SJCRH30 (cell line): ENCODE measurements at regions not wholly inside any gene's neighbourhood (a gene's known extent, or its start where the extent isn't known, plus 50 kb on each side); places are given as distances from the start of the nearest gene placed in this dataset.
A peak's percentile ranks its signal among the peaks of the same experiment; 100 is the strongest.
"Not testable (repeated sequence)": the region's sequence is repeated elsewhere in the genome, so short reads cannot be mapped to it uniquely, and the experiment has no call there.

Experiments used
- DNase-seq, 2 experiments: peaks; one replicate each; pipeline ENCODE4 v3.0.0-alpha.2; 2015 to 2020
- H3K27ac ChIP-seq: fragments of 250-450 bp; sonication (Bioruptor Pico); 2 replicates; pipeline ENCODE4 v1.5.1; 2020; ENCODE audit warnings: mild to moderate bottlenecking, moderate library complexity
- H3K27me3 ChIP-seq: fragments of 250-450 bp; sonication (Bioruptor Pico); 2 replicates; pipeline ENCODE4 v1.5.1; 2020; ENCODE audit warnings: mild to moderate bottlenecking, moderate library complexity
- H3K36me3 ChIP-seq: fragments of 250-450 bp; sonication (Bioruptor Pico); 2 replicates; pipeline ENCODE4 v1.5.1; 2020; ENCODE audit warnings: mild to moderate bottlenecking, moderate library complexity
- H3K4me1 ChIP-seq: fragments of 250-450 bp; sonication (Bioruptor Pico); 2 replicates; pipeline ENCODE4 v1.5.1; 2020; ENCODE audit warnings: mild to moderate bottlenecking, moderate library complexity
- H3K4me3 ChIP-seq: fragments of 250-450 bp; sonication (Bioruptor Pico); 2 replicates; pipeline ENCODE4 v1.5.1; 2020; ENCODE audit warnings: mild to moderate bottlenecking, moderate library complexity
- H3K9me3 ChIP-seq: fragments of 250-450 bp; sonication (Bioruptor Pico); replicated peaks from 2 replicates; pipeline ENCODE4 v1.5.1; 2020; ENCODE audit warnings: mild to moderate bottlenecking, moderate library complexity

DNA sequence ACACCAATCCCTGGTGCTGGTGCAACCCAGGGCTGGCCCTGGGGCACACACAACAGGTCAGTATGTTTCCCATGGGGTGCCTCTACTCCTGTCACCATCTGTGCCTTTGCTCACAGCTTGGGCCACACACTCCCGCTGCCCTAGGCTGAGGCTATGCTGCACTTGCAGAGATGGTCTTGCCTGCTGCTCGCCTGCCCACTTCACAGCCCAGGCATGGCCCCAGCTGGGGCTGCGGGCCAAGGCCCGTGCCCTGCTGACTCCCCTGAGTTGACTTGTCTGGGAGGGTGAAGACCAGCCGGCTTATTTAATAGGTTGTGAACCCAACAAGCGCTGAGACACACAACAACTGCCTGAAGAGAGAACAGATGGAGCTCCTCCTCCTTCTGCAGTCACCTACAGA, 184.1 kb downstream of the ZNF33B start:
- Histone ChIP-seq H3K27ac (no peak overlapping the region), H3K4me3 (no peak overlapping the region), H3K4me1 (no peaks in the 10 kb centered on the region), H3K27me3 (no peaks in the 10 kb centered on the region), H3K36me3 (no peaks in the 10 kb centered on the region), H3K9me3 (no peaks in the 10 kb centered on the region)
- no peak for DNase-seq

DNA sequence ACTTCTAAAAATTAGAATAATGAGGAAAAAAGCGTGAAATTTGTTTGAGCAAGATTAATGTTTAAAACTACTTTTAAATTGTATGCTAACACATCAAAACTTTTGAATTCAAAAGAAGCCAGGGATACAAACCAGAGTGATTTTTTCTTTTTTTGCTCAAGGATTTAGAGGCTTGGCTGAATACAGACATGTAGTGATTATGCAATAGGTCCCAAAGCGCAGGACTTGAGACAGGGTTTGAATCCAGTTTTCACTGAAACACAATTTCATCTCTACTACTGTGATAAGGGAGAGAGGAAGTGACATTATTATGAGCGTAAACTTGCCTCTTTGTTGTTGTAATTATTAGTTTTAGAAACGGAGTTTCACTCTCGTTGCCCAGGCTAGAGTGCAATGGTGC, 207.3 kb downstream of the ZNF33B start:
- Histone ChIP-seq H3K27me3 (no peaks in the 10 kb centered on the region), H3K4me3 (no peak overlapping the region), H3K9me3 (no peaks in the 10 kb centered on the region), H3K27ac (no peak overlapping the region), H3K4me1 (no peaks in the 10 kb centered on the region), H3K36me3 (no peaks in the 10 kb centered on the region)
- no peak for DNase-seq

GRCh38 chr10:42428534-42428933, 209.8 kb downstream of the ZNF33B start:
- Histone ChIP-seq H3K9me3 (no peaks in the 10 kb centered on the region), H3K4me3 (no peak overlapping the region), H3K27ac (no peak overlapping the region), H3K27me3 (no peaks in the 10 kb centered on the region), H3K36me3 (no peaks in the 10 kb centered on the region), H3K4me1 (peaks cover 3% of the 10 kb centered on the region; the same call in 1 of the 2 replicates)
- DNase-seq: peak in 1 of 2 experiments; percentile 18

DNA sequence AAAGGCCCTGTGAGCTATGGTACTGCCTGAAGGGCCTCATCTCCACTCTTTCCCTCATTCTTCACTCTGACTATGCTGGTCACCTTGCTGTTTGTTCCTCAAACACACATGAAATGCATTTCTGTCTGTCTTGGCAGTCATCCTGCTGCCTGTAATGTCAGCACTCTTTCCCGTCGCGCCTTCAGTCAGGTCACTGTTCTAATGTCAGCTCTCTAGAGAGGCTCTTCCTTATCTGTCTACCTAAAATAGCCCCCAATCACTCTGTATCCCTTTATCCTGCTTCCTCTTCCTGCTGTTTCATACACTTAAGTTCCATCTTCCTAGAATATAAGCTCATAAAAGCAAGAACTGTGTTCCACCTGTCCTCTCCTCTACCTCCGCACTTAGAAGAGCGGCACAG, 215.5 kb downstream of the ZNF33B start:
- Histone ChIP-seq H3K4me3 (no peak overlapping the region), H3K4me1 (peaks cover 3% of the 10 kb centered on the region; the same call in 1 of the 2 replicates), H3K36me3 (no peaks in the 10 kb centered on the region), H3K9me3 (no peaks in the 10 kb centered on the region), H3K27me3 (no peaks in the 10 kb centered on the region), H3K27ac (no peak overlapping the region)
- DNase-seq: no peak

GRCh38 chr10:42421812-42422211, 216.6 kb downstream of the ZNF33B start:
- no peak for DNase-seq
- no peak overlapping the region for H3K27ac ChIP-seq
- H3K4me1 ChIP-seq: peaks cover 3% of the 10 kb centered on the region; the same call in 1 of the 2 replicates
- no peak overlapping the region for H3K4me3 ChIP-seq
- no peaks in the 10 kb centered on the region for H3K27me3 ChIP-seq
- H3K36me3 ChIP-seq: no peaks in the 10 kb centered on the region
- no peaks in the 10 kb centered on the region for H3K9me3 ChIP-seq

DNA sequence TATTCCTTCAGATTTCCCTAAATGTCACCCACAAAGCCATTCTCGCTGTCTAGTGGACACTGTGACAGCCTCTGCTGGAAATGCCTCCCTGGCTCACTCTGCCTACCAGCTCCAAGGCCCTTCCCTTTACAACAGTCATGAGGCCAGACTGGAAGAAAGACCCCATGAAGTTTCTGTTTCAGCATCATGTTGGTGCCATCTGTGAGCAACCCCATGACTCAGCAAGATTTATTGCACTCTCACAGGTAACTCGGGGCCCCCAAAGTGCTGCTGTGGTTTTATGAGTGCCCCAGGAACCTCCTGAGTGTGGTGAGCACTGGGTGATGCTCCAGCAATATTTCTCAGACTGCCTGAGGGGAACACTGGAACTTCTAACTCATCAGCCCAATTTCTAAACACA, 218.6 kb downstream of the ZNF33B start:
- H3K27me3 ChIP-seq: no peaks in the 10 kb centered on the region
- no peak for DNase-seq
- H3K4me1 ChIP-seq: peaks cover 3% of the 10 kb centered on the region; the same call in 1 of the 2 replicates
- H3K27ac ChIP-seq: no peak overlapping the region
- H3K4me3 ChIP-seq: no peak overlapping the region
- no peaks in the 10 kb centered on the region for H3K9me3 ChIP-seq
- H3K36me3 ChIP-seq: no peaks in the 10 kb centered on the region

- no peak for DNase-seq
- H3K27me3 ChIP-seq: no peaks in the 10 kb centered on the region
- no peaks in the 10 kb centered on the region for H3K4me1 ChIP-seq
- H3K27ac ChIP-seq: no peak overlapping the region
- H3K9me3 ChIP-seq: no peaks in the 10 kb centered on the region
- no peaks in the 10 kb centered on the region for H3K36me3 ChIP-seq
- no peak overlapping the region for H3K4me3 ChIP-seq
These were observed 257.3 kb downstream of the ZNF33B start for GRCh38 chr10:42380926-42381547.

DNA sequence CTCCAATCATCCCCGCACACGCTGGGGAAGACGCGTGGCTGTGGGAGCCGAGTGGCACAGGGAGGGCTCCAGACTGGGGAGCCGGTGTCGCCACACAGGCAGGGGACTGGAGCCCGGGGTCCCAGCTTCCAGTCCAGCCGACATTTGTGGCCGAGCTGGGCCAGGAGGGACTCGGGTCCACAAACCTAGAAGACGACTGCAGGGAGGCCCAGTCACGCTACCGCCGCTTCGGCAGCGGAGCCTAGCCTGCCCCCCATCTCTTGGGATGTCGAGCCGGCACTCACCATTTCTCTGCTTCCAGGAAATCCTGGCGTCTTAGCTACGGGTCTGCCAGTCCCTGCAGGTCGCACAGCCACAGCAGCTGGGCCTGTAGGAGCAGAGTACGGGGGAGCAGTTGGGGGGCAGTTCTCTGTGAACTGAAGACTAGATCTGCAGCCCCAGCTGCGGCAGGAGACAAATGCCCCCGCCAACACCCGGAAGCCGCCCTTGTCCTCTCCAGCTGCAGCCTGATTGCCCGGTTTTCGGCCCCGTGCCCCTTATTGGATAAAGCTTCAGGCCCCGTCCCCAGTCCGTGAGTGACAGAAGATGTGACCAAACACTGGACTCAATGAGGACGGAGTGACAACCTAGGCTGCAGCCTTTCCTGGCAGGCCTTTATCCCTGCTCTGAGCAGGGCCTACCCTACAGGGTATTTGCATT, 270.7 kb downstream of the ZNF33B start:
- DNase-seq: peak; percentile 90 to 92
- peak overlapping the region; percentile 71 for H3K4me3 ChIP-seq
- H3K27ac ChIP-seq: peak overlapping the region; percentile 71
- H3K9me3 ChIP-seq: no peaks in the 10 kb centered on the region
- H3K27me3 ChIP-seq: no peaks in the 10 kb centered on the region
- peaks cover 3% of the 10 kb centered on the region; the same call in 1 of the 2 replicates for H3K36me3 ChIP-seq
- no peaks in the 10 kb centered on the region for H3K4me1 ChIP-seq

GRCh38 chr10:42351745-42352144, 286.6 kb downstream of the ZNF33B start:
- Histone ChIP-seq H3K4me1 (no peaks in the 10 kb centered on the region), H3K4me3 (no peak overlapping the region), H3K27me3 (no peaks in the 10 kb centered on the region), H3K9me3 (no peaks in the 10 kb centered on the region), H3K27ac (no peak overlapping the region), H3K36me3 (no peaks in the 10 kb centered on the region)
- DNase-seq: no peak

GRCh38 chr10:42336593-42337337, 301.6 kb downstream of the ZNF33B start:
- H3K9me3 ChIP-seq, H3K27ac ChIP-seq, H3K4me1 ChIP-seq, H3K36me3 ChIP-seq, H3K4me3 ChIP-seq, H3K27me3 ChIP-seq: not testable (repeated sequence)
- DNase-seq: peak in 1 of 2 experiments; percentile 1

DNA sequence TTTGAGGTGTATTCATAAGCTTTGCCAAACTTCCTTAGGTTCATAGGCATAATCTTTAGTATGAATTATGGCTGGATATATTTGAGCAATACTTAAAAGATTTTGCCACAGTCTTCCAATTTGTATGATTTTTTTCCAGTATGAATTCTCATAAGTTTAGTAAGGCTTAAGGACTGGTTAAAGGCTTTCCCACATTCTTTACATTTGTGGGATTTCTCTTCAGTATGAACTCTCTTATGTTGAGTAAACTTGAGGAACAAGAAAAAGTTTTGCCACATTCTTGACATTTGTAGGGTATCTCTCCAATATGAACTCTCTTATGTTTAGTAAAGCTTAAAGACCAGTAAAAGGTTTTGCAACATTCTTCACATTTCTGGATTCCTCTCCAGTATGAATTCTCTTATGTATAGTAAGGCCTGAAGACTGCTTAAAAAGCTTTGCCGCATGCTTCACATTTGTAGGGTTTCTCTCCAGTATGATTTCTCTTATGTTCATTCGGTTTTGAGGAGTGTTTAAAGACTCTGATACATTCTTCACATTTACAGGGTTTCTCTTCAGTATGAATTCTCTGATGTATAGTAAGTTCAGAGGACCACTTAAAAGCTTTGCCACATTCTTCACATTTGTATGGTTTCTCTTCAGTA, 302.6 kb downstream of the ZNF33B start:
- not testable (repeated sequence) for H3K4me1 ChIP-seq, H3K27ac ChIP-seq, H3K27me3 ChIP-seq, DNase-seq, H3K9me3 ChIP-seq, H3K4me3 ChIP-seq, H3K36me3 ChIP-seq

- H3K27ac ChIP-seq: no peak overlapping the region
- no peaks in the 10 kb centered on the region for H3K4me1 ChIP-seq
- no peaks in the 10 kb centered on the region for H3K36me3 ChIP-seq
- DNase-seq: peak in 1 of 2 experiments; percentile 3
- no peak overlapping the region for H3K4me3 ChIP-seq
- H3K9me3 ChIP-seq: no peaks in the 10 kb centered on the region
- H3K27me3 ChIP-seq: no peaks in the 10 kb centered on the region
These were observed 334.0 kb downstream of the ZNF33B start for GRCh38 chr10:42304341-42304740.

GRCh38 chr10:42281896-42282295, 356.5 kb downstream of the ZNF33B start:
- not testable (repeated sequence) for H3K27ac ChIP-seq, H3K27me3 ChIP-seq, H3K36me3 ChIP-seq, H3K4me3 ChIP-seq, H3K9me3 ChIP-seq, DNase-seq, H3K4me1 ChIP-seq

DNA sequence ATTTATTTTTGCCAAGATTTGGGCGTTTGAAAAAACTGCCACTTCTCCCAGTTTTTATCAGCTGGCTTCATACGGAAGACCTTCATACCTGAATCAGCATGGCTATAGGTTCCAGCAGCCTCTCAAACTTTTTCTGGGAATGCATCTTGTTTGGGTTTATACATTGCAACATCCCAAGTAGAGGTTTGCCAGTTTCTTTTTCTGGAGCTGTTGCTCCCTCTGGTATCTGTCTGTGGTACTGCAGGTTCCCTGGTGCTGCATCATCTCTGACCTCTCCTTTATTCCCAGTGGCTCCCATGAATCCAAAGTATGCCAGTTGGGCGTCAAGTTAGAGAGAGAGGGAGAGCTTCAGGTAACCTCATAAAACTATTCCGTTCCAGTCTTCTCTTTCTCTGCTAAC, 368.6 kb downstream of the ZNF33B start:
- H3K9me3 ChIP-seq, H3K4me1 ChIP-seq, H3K4me3 ChIP-seq, DNase-seq, H3K27ac ChIP-seq, H3K36me3 ChIP-seq, H3K27me3 ChIP-seq: not testable (repeated sequence)

DNA sequence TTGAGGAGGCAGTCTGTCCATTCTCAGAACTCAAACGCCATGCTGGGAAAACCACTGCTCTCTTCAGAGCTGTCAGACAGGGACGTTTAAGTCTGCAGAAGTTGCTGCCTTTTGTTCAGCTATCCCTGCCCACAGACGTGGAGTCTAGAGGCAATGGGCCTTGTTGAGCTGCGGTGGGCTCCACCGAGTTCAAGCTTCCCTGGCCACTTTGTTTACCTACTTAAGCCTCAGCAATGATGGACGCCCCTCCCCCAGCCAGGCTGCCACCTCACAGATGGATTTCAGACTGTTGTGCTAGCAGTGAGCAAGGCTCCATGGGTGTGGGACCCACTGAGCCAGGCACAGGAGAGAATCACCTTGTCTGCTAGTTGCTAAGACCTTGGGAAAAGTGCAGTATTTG, 375.1 kb downstream of the ZNF33B start:
- H3K27ac ChIP-seq, DNase-seq, H3K9me3 ChIP-seq, H3K4me1 ChIP-seq, H3K36me3 ChIP-seq, H3K27me3 ChIP-seq, H3K4me3 ChIP-seq: not testable (repeated sequence)
